Neural cell (in vitro differentiated cells): ENCODE measurements at regions not wholly inside any gene's neighbourhood (a gene's known extent, or its start where the extent isn't known, plus 50 kb on each side); places are given as distances from the start of the nearest gene placed in this dataset.

Experiments
- H2AFZ ChIP-seq: fragments of 200-600, 300-800 bp; sonication (generic), shearing (Covaris generic); 2 replicates; pipeline ENCODE4 v1.6.0; 2014; ENCODE audit warnings: low read depth, mild to moderate bottlenecking, antibody characterized with exemption, low read length, moderate library complexity
- H3F3A ChIP-seq: fragments of 200-600 bp; shearing (Covaris generic); 2 replicates; pipeline ENCODE4 v1.6.1; 2016; ENCODE audit warnings: mild to moderate bottlenecking, moderate library complexity, mixed read lengths, antibody characterized with exemption, low read length; ENCODE audit not compliant: insufficient read depth, poor library complexity, severe bottlenecking
- H3K27ac ChIP-seq: fragments of 200-600, 300-800 bp; sonication (generic), shearing (Covaris generic); 2 replicates; pipeline ENCODE4 v1.5.1; 2014; ENCODE audit warnings: mild to moderate bottlenecking, low read length, moderate library complexity
- H3K27me3 ChIP-seq: fragments of 300-800, 200-600 bp; sonication (generic), shearing (Covaris generic); 2 replicates; pipeline ENCODE4 v1.6.0; 2014; ENCODE audit warnings: mild to moderate bottlenecking, low read depth, low read length, moderate library complexity; ENCODE audit not compliant: insufficient read depth
- H3K36me3 ChIP-seq: fragments of 300-800, 200-600 bp; sonication (generic), shearing (Covaris generic); 2 replicates; pipeline ENCODE4 v1.5.1; 2014; ENCODE audit warnings: mild to moderate bottlenecking, antibody characterized with exemption, low read length, moderate library complexity; ENCODE audit not compliant: insufficient read depth
- H3K4me2 ChIP-seq: fragments of 300-800, 200-600 bp; sonication (generic), shearing (Covaris generic); 2 replicates; pipeline ENCODE4 v1.6.0; 2014; ENCODE audit warnings: mild to moderate bottlenecking, low read length
- H3K4me3 ChIP-seq: fragments of 300-800, 200-600 bp; sonication (generic), shearing (Covaris generic); 2 replicates; pipeline ENCODE4 v1.5.1; 2014; ENCODE audit warnings: mild to moderate bottlenecking, low read length, moderate library complexity
- H3K79me2 ChIP-seq: fragments of 200-600 bp; shearing (Covaris generic); replicated peaks from 2 replicates; pipeline ENCODE4 v1.6.0; 2014; ENCODE audit warnings: mild to moderate bottlenecking, low read length, moderate library complexity; ENCODE audit not compliant: insufficient read depth
- H3K9ac ChIP-seq: fragments of 300-800, 200-600 bp; sonication (generic), shearing (Covaris generic); 2 replicates; pipeline ENCODE4 v1.6.1; 2016; ENCODE audit warnings: mild to moderate bottlenecking, low read length, mixed read lengths
- H3K9me2 ChIP-seq: fragments of 200-600 bp; shearing (Covaris generic); 2 replicates; pipeline ENCODE4 v1.6.1; 2016; ENCODE audit warnings: mild to moderate bottlenecking, low read length, mixed read lengths; ENCODE audit not compliant: insufficient read depth
- H3K9me3 ChIP-seq: fragments of 200-600, 300-800 bp; sonication (generic), shearing (Covaris generic); 2 replicates; pipeline ENCODE4 v1.6.1; 2016; ENCODE audit warnings: mild to moderate bottlenecking, mixed run types, low read length, moderate library complexity, mixed read lengths
- H4K20me1 ChIP-seq: fragments of 200-600 bp; shearing (Covaris generic); 2 replicates; pipeline ENCODE4 v1.6.1; 2016; ENCODE audit warnings: mild to moderate bottlenecking, mixed run types; ENCODE audit not compliant: insufficient read depth
- EP300 ChIP-seq: fragments of 450-650 bp; conservative IDR thresholded peaks from 2 replicates; pipeline ENCODE4 v1.6.1; 2014; ENCODE audit warnings: antibody characterized with exemption, mild to moderate bottlenecking, moderate library complexity; ENCODE audit not compliant: poor library complexity, severe bottlenecking
- EZH2 ChIP-seq: fragments of 200-600, 300-800 bp; shearing (Covaris generic), sonication (generic); IDR thresholded peaks from 2 replicates; pipeline ENCODE4 v1.6.1; 2014; ENCODE audit warnings: antibody characterized with exemption, low read length, borderline replicate concordance, mild to moderate bottlenecking; ENCODE audit not compliant: insufficient read depth, poor library complexity, severe bottlenecking
- MXI1 ChIP-seq: fragments of 450-650 bp; conservative IDR thresholded peaks from 2 replicates; pipeline ENCODE4 v1.6.1; 2014; ENCODE audit warnings: antibody characterized with exemption, mild to moderate bottlenecking; ENCODE audit not compliant: poor library complexity, severe bottlenecking
- POLR2AphosphoS5 ChIP-seq: IDR thresholded peaks from 2 replicates; pipeline ENCODE4 v1.6.1; 2012
- RAD21 ChIP-seq: fragments of 450-650 bp; conservative IDR thresholded peaks from 2 replicates; pipeline ENCODE4 v1.6.1; 2014; ENCODE audit warnings: antibody characterized with exemption, mild to moderate bottlenecking, moderate library complexity
- SMC3 ChIP-seq: fragments of 450-650 bp; conservative IDR thresholded peaks from 2 replicates; pipeline ENCODE4 v1.6.1; 2014; ENCODE audit warnings: antibody characterized with exemption, mild to moderate bottlenecking, moderate library complexity; ENCODE audit not compliant: poor library complexity
- TAF1 ChIP-seq: IDR thresholded peaks from 2 replicates; pipeline ENCODE4 v1.6.1; 2012; ENCODE audit warnings: low read depth
- TF ChIP-seq, protein P1 (sequence below): fragments of 450-650 bp; IDR thresholded peaks from 2 replicates; pipeline ENCODE4 v1.5.1; 2014; ENCODE audit warnings: antibody characterized with exemption, mild to moderate bottlenecking, moderate library complexity; ENCODE audit not compliant: poor library complexity, severe bottlenecking
- TF ChIP-seq, protein P2 (sequence below): IDR thresholded peaks from 2 replicates; pipeline ENCODE4 v1.6.1; 2012; ENCODE audit warnings: borderline replicate concordance

DNA sequence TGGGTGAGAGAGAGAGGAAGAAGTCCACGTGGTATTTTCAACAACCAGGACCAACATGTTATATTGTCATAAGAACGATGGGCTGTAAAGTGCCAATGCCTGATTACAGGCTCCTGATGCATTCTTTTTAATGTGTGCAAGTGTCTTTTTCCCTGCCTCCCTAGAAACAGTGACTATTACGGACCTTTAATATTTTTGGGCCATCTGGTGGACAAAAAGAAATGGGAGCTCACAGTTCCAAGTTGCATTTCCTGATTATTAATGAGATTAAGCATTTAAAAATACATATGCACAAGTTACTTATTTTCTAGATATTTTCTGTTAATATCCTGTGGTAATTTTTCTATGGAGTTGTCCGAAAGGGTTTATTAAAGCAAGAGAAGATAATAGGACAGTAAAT, 530.2 kb downstream of the NR2F2 start:
- Histone ChIP-seq H3K9ac (no peak overlapping the region), H4K20me1 (no peaks in the 10 kb centered on the region), H3K4me3 (no peak overlapping the region), H3K36me3 (no peaks in the 10 kb centered on the region), H2AFZ (no peak overlapping the region), H3K9me3 (no peaks in the 10 kb centered on the region), H3K4me2 (no peak overlapping the region), H3K79me2 (no peaks in the 10 kb centered on the region), H3F3A (no peaks in the 10 kb centered on the region), H3K27me3 (no peaks in the 10 kb centered on the region), H3K9me2 (no peaks in the 10 kb centered on the region), H3K27ac (no peak overlapping the region)
- TF ChIP-seq EZH2 (no peak), TAF1 (no peak)

DNA sequence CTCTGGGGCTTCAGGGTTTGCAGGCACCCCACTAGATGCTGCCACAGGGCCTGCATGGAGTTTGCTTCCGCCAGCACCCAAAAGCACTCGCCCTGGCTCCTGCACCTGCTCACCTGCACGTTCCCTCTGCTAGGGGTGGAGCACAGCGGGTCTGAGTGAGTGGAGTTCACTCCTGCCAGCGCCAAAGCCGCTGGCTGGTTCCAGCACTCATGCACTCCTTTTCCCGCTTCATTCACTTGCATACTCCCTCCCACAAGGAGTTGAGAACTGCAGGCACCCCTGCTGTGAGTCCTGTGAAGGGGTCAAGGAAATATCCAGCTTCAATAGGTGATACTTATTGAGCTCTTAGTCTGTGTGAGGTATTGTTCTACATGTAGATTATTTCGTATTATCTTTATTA, 537.5 kb downstream of the NR2F2 start:
- no peaks in the 10 kb centered on the region for H3K79me2 ChIP-seq
- H3K4me2 ChIP-seq: no peak overlapping the region
- H4K20me1 ChIP-seq: no peaks in the 10 kb centered on the region
- no peak for TF ChIP-seq POLR2AphosphoS5
- TF ChIP-seq, protein P1, sequence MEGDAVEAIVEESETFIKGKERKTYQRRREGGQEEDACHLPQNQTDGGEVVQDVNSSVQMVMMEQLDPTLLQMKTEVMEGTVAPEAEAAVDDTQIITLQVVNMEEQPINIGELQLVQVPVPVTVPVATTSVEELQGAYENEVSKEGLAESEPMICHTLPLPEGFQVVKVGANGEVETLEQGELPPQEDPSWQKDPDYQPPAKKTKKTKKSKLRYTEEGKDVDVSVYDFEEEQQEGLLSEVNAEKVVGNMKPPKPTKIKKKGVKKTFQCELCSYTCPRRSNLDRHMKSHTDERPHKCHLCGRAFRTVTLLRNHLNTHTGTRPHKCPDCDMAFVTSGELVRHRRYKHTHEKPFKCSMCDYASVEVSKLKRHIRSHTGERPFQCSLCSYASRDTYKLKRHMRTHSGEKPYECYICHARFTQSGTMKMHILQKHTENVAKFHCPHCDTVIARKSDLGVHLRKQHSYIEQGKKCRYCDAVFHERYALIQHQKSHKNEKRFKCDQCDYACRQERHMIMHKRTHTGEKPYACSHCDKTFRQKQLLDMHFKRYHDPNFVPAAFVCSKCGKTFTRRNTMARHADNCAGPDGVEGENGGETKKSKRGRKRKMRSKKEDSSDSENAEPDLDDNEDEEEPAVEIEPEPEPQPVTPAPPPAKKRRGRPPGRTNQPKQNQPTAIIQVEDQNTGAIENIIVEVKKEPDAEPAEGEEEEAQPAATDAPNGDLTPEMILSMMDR: no peak
- TF ChIP-seq SMC3: no peak
- TF ChIP-seq EP300: no peak
- no peak for TF ChIP-seq EZH2
- TF ChIP-seq, protein P2, sequence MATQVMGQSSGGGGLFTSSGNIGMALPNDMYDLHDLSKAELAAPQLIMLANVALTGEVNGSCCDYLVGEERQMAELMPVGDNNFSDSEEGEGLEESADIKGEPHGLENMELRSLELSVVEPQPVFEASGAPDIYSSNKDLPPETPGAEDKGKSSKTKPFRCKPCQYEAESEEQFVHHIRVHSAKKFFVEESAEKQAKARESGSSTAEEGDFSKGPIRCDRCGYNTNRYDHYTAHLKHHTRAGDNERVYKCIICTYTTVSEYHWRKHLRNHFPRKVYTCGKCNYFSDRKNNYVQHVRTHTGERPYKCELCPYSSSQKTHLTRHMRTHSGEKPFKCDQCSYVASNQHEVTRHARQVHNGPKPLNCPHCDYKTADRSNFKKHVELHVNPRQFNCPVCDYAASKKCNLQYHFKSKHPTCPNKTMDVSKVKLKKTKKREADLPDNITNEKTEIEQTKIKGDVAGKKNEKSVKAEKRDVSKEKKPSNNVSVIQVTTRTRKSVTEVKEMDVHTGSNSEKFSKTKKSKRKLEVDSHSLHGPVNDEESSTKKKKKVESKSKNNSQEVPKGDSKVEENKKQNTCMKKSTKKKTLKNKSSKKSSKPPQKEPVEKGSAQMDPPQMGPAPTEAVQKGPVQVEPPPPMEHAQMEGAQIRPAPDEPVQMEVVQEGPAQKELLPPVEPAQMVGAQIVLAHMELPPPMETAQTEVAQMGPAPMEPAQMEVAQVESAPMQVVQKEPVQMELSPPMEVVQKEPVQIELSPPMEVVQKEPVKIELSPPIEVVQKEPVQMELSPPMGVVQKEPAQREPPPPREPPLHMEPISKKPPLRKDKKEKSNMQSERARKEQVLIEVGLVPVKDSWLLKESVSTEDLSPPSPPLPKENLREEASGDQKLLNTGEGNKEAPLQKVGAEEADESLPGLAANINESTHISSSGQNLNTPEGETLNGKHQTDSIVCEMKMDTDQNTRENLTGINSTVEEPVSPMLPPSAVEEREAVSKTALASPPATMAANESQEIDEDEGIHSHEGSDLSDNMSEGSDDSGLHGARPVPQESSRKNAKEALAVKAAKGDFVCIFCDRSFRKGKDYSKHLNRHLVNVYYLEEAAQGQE: no peak
- TF ChIP-seq MXI1: no peak
- TF ChIP-seq TAF1: no peak
- no peak for TF ChIP-seq RAD21
- H3K9me2 ChIP-seq: no peaks in the 10 kb centered on the region
- no peaks in the 10 kb centered on the region for H3F3A ChIP-seq
- H2AFZ ChIP-seq: no peak overlapping the region
- H3K36me3 ChIP-seq: no peaks in the 10 kb centered on the region
- H3K27me3 ChIP-seq: no peaks in the 10 kb centered on the region
- H3K4me3 ChIP-seq: no peak overlapping the region
- H3K27ac ChIP-seq: no peak overlapping the region
- no peak overlapping the region for H3K9ac ChIP-seq
- H3K9me3 ChIP-seq: no peaks in the 10 kb centered on the region

DNA sequence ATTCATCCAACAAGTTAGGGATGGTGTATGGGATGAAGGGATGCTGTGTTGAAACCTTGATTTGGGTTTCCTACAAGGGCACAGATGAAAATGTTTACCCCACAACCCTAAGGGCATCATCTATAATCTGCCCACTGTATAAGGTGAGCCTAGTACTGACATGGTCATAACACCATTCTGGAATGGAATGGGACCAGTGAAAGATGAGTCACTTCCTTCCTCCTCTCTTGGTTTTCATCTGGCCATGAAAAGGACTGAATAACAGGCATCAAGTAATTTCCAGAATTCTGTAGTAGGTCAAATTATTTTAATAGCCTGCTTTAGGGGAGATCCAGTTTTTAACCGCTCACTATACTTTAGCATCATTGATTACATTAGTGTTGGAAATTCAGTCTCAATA, 538.6 kb downstream of the NR2F2 start:
- no peaks in the 10 kb centered on the region for H3K9me3 ChIP-seq
- no peak overlapping the region for H2AFZ ChIP-seq
- no peak overlapping the region for H3K9ac ChIP-seq
- H3K4me3 ChIP-seq: no peak overlapping the region
- H4K20me1 ChIP-seq: no peaks in the 10 kb centered on the region
- no peak overlapping the region for H3K4me2 ChIP-seq
- no peak overlapping the region for H3K27ac ChIP-seq
- TF ChIP-seq SMC3 (no peak), RAD21 (no peak), TAF1 (no peak), EZH2 (no peak), MXI1 (no peak), EP300 (no peak), POLR2AphosphoS5 (no peak)
- TF ChIP-seq, protein P1: no peak
- TF ChIP-seq, protein P2: no peak
- H3K36me3 ChIP-seq: no peaks in the 10 kb centered on the region
- no peaks in the 10 kb centered on the region for H3K27me3 ChIP-seq
- no peaks in the 10 kb centered on the region for H3F3A ChIP-seq
- H3K79me2 ChIP-seq: no peaks in the 10 kb centered on the region
- H3K9me2 ChIP-seq: no peaks in the 10 kb centered on the region
